NOMO-1 treated with DMSO at 0.1 percent for 48 hours (cell line): ENCODE measurements at regions not wholly inside any gene's neighbourhood (a gene's known extent, or its start where the extent isn't known, plus 50 kb on each side); places are given as distances from the start of the nearest gene placed in this dataset.
"Not testable (repeated sequence)": the region's sequence is repeated elsewhere in the genome, so short reads cannot be mapped to it uniquely, and the experiment has no call there.

Experiments used
- DNase-seq: peaks from one replicate; lab custom pipeline; 2025; ENCODE audit not compliant: unreplicated experiment; lab: John Stamatoyannopoulos, UW

DNA sequence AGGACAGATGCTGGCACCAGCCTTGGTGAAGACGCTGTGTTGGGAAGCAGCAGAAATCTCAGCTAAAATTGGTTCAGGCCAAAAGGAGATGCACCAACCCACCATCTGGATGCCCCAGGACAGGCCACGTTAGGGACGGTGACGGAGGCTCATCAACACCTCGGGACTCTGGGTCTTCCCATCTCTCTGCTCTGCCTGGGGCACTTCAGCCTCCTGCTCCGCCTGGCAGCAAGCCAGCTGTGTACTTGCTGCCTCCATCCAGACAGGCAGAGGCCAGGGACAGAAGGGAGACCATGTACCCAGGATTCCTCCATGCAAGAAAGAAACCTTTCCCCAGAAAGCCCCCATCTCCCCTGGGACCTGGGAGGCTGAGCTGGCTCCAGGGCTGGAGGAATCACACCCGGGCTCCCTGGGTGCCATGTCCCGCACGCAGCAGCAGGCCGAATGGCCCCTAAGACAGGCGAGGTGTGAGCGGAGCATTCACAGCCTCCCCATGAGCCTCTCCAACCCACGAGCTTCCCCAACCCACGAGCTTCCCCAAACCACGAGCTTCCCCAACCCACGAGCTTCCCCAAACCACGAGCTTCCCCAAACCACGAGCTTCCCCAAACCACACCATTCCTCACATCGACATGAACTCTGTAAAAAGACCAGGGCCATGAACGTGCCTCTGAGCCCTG lies 274.5 kb downstream of the C16orf95 start:
- no peak for DNase-seq

DNA sequence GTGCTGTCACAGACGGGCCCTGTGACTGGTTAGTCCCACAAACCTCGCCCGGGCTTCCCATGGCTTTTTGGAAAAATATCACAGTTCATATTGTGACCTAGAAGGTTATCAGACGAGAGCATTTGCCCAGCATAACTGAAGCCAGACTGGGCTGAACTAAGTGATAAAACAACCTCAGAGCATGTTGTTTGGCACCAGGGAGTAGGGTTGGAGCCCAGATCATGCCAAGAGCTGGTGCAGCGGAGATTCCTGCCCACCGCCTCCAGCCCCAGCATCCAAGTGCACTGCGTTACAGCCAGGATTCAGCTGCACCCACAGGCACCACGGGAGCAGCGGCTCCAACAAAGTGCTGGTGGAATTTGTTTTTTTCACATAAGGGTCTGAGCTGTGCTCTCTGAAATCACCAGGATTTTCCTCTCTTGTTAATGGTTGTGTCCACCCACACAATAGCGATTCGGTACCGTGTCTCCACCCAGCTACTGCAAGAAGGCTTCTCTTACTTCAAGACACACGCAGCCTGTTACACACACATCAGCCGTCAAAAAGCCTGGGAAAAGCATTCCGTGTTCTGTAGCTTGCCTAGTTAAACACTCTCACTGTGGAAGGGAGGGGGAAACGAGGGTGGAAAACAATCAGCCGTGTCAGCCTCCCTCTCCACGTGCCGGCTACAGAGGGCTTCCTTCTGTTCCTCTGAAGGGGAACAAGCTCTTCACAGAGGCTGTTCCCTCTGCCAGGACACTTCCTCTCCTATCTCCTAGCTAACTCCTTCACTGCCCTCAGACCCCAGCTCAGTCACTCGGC lies 273.8 kb downstream of the C16orf95 start:
- no peak for DNase-seq

DNA sequence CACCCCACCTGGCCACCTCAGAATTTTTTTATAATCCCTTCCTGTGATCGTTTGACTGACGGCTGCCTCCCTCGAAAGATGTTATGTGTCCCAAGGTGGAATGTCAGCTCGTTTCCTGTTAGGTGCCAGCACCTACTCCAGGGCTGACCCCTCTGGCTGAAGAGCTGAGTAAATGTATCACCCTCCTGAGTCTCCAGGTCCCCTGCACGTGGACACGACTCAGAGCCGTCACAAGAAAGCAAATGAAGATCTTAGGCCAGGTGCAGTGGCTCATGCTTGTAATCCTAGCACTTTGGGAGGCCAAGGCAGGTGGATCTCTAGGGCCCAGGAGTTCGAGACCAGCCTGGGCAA lies 273.2 kb downstream of the C16orf95 start:
- DNase-seq, result no peak

DNA sequence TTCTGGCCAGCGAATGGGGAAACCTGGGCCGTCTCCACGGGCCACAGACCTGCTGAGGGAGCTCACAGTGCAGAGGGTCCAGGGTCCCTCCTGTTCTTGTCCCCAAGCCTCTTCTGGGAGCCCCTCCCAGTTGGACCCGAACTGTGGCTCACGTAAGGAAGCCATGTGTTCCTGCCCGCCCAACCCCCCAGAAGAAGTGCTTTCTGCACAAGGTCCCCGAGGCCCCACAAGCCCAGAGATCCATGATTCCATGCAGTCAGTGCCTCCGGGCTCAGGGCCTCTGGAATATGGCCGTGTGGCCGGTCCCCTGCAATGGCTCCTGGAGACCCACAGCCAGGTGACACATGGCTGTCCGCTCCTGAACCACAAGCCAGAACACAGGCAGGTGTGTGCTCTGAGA lies 272.4 kb downstream of the C16orf95 start:
- DNase-seq, result no peak

DNA sequence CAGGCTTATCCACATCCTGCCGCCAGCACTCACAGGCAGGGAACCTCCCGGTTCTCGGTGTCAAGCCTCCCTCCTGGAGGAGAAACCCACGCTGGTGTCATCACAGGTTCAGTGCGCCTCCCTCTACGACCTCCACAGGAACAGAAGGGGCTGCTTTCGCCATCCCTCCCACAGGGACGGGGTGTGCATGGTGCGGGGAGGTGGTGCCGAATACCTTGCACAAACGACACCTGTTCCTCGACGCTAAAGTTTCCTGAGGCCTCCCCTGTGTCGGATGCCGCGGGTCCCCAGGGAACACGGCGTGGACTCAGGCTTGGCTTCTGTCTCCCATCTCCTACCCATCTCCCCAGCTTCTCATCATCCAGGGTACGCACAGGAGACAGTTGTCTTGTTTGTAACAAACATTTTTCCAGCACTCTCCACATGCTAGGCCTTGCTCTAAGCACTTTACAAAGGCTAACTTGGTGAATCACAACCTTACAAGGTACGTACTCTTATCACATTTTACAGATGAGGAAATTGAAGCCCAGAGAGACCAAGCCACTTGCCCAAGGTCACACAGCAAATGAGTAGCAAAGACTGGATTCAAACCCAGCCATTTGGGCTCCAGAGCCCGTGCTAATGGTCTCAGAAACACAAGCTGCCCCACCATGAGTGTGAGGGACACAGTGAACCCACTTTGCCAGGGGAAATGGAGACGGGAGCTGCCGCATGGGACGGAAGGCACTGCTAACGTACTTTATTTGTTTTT lies 271.6 kb downstream of the C16orf95 start:
- no peak for DNase-seq

DNA sequence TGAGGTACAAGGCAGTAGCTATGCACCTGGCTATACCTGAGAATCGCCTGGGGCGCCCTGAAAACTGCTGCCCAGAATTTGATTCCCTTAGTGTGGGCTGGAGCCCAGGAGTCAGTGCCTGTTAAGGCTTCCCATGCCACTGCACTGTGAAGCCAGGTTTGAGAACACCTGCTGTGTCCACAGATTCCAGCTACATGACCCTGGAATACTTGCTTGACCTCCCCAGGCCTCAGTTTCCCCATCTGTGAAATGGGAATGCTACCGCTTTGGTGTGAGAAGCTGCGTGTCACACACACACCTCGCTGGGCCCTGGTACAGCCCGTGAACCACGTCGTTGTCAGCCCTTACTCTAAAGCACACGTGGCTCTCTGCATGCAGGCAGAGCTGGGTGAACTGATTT lies 271.0 kb downstream of the C16orf95 start:
- no peak for DNase-seq

DNA sequence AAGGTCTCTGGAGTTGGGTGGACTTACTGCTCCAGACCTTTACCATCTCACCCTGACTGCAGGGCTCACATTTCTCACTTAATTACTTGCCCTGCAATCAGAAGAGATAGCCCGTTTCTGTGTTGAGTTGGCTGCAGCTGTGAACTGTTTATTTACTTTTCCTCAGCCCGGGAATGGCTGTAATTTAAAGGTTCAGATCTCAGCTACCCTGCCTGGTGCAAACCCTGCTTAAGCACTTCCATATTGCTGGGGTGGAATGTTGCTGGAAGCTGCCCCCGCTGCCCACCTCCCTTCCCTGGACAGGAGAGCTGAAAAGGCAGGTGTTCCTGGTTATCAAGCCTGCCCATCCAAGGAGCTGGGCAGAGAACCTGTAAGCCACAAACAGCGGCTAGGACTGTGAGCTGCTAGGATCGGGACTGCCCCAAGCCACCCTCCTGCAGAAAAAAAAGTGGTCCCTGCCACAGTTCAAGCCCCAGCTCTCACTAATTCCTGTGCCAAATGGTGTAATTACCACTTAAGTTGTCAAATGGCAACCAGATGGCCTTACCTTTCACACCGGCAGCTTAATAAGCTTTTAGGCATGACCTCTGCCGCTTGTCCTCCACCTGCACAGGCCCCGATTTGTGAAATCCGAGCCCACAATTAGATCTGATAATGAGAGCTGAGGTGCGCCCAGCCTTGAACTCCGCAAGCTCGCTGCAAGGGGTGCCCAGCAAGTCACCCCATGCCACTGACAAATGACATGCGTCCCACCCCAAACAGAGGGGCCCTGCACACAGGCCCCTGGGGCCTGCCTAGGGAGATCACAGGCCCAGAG lies 269.8 kb downstream of the C16orf95 start:
- no peak for DNase-seq

DNA sequence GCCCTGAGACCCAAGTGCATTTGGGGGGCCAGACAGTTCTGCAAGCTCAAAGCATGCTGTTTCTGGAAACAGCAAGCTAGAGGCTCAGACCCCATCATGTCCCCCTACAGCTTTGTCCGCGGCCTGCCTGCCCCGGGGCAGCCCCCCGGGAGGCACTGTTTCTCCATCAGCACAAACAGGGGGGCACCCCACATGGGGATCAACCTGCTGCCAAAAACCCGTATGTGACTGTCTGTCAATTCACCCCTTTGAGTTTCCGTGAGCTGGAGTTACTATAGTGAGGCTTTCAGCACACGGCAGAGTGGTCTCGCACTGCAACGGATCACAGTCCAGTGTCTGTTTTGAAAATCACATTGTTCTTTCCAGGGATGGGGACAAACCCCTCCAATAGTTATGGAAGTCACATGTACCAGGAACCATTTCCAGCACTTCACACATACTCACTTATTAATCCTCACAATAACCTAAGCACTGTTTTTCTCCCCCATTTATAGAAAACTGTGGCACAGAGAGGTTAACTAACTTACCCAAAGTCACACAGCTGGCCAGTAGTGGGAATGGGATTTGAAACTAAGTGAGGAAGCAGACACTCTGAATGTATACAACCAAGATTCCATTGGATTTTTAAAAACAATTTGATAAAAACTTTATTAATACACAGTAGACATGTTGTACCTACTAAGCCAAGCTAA lies 269.0 kb downstream of the C16orf95 start:
- DNase-seq, result no peak

DNA sequence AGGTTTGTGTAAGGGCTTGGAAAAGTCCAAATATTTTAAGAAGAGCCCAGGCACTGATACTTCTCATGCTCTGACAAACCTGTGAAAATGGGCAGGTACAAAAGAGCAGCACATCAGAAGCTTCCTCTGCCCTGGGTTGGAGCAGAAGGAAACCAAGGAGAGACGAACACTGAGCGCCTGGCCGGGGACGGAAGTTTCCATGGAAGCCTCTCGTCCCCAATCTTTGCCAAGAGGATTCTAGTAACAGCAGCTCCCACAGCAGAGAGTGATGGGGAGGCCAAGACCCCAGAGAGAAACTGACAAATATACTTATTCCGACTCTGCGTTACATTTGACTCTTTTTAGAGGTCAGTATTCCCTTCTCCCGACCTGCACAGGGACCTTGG lies 268.5 kb downstream of the C16orf95 start:
- no peak for DNase-seq

DNA sequence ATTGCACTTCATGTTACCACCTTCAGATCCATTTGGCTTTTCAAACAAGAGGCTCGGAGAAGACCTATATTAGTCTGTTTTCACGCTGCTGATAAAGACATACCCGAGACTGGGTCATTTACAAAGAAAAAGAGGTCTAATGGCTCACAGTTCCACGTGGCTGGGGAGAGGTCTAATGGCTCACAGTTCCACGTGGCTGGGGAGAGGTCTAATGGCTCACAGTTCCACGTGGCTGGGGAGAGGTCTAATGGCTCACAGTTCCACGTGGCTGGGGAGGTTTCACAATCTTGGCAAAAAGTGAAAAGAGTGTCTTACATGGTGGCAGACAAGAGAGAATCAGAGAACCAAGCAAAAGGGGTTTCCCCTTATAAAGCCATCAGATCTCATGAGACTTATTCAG lies 268.0 kb downstream of the C16orf95 start:
- not testable (repeated sequence) for DNase-seq

DNA sequence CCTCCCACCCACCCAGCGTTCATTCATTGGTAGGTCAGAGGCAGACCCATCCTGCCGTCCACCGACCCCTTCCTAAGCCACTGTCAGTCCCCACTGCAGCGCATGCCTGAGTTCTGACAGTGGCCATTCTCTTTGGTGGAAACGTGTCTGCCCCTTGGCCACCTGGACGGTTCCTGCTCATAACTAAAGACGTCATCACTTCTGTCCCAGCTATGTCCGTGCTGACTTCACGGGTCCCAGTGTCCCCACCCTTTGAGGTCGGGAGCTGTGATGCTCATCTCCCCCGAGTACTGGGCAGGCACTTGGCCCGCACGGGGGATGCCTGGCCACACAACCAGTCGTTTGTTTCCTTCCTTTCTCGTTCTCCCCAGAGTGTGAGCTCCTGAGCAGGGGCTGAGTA lies 267.1 kb downstream of the C16orf95 start:
- DNase-seq, result no peak

DNA sequence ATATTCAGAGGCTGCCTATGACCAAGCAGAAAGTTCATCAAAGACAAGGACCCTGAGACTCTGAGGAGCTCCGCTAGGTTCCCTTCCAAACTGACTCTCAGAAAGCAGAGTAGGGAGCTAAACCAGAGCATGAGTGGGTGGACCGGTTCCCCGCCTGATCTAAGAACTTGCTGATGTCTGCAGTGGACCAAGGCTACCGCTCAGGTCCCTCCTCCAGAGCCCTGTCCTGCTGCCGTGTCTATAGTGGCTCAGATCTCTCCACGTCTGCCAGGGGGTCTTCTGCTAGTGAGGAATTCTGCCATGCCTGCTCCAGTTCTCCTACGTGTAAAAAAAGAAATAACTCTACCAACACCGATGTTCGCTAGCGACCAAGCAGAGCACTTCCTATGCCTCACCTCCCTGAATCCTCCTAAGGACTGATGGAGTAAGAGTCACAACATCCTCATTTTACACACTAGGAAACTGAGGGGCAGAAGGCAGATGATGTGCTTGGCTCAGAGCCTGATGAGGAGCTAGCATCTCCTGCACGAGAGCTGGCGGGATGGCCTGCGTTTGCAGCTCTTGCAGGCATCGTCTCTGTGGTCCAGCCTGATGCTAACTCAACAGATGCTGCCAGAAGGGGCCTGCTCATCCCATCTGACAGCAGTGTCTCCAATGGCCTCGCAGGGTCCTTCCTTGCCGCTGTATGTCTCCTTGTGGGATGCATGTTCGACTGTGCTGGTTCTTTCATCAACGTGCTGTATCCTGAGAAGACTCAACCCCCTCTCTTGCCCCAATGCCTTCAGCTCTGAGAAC lies 265.5 kb downstream of the C16orf95 start:
- no peak for DNase-seq

DNA sequence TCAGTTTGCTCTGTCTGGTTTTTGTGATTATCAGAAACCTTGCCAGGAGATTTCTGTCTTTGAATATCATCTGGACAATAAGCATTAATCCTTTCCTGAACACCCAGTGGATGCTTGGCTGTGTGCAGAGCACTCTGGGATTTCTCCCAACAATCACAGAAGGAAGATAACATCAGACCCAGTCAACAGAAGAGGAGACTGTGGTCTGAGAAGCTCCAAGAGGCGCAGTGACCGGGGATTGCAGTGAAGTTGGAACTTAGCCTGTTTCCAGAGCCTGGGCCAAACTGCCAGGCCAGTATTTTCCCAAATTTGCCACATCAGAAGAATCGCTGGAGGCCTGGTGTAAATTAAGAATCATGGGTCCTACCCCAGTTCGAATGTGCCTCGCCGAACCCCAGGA lies 264.7 kb downstream of the C16orf95 start:
- no peak for DNase-seq

DNA sequence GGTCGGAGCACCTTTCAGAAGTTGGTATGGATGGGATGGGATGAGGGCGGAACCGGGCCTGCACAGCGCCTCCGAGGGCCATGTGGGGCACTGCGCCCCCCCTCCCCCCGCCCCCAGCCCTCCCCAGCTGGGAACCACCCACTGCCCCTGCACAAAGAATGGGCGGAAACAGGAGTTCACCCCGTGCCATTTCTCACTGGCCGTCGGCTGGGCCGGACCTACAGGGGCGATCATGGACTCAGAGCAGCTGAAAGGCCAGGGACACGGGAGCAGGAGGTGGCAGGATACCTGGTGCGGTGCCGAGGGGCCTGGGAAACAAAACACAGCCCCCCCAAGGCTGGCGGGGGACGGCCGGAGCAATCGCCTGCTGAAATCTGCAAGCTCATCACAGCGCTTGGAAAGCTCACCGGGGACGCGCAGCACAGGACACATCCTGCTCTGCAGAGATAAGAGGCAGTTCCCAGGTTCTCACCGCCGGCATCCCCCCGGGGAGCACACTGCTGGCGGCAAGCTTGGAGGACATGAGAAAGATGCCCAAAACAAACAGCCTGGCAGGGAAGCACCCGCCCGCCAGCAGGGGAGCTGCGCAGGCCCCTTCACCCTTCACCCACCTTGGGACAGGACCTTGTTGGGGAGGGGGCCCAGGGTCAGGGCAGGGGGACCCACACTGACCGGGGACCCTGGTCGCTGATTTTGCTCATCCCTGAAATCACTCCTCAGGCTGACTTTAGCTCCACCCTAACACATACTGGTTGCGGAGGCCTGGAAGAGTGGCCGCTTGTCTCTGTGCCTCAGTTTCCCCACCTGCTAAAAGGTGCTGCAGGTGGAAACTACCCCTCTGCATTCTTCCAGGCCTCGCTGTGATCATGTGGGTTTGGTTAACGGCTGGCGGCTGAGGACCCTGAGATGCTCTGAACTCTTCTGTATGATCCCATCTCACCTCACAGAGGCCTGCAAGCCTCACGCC lies 263.9 kb downstream of the C16orf95 start:
- DNase-seq, result no peak

DNA sequence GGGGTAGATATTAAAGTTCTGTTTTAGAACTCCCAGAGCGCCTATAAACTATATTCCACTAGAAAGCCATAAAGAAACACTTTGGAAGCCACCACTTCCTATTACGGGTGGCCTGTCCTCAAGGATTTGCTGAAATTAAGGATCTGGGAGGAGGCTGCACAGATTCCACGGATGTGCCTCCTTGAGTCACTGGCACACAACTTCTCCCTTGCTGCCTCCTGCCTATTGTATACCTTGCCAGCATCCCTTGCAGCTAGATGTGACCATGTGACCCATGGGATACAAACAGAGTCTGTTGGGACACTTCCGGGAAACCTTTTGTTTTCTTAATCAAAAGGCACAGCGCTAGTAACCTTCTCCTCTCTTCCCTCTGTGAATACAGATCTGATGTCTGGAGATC lies 263.0 kb downstream of the C16orf95 start:
- DNase-seq, result no peak

DNA sequence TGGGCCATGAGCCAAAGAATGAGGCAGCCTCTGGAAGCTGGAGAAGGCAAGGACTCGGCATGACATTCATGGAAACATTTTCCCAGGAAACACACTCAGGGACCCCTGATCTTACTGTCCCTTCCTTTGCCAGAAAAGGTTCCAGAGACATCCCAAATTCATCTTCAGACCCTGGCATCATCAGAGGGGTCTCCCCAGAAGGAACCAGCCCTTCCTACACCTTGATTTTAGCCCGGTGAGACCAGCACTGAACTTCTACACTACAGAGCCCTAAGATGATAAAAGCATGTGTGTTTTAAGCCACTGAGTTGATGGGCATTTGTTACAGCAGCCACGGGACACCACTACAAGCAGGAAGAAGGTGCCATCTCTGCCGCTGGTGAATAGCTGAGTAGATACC lies 262.3 kb downstream of the C16orf95 start:
- no peak for DNase-seq

DNA sequence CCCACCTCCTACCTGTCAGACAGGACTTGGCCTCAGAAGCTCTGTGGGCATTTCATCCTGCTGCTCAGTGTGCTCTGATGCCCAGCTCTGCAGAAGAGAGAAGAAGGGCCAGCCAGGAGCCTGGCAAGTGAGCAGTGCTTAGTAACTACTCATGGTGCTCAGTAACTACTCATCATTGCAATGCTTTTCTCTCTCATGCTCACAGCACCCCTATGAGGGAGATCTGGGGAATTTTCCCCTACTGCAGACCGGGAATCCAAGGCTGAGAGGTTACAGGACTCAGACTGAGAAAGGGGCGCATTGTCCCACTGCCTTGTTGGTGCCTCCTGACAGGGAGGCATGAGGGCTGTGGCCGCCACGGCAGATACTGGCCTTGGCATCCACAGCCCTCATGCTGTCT lies 261.1 kb downstream of the C16orf95 start:
- no peak for DNase-seq

DNA sequence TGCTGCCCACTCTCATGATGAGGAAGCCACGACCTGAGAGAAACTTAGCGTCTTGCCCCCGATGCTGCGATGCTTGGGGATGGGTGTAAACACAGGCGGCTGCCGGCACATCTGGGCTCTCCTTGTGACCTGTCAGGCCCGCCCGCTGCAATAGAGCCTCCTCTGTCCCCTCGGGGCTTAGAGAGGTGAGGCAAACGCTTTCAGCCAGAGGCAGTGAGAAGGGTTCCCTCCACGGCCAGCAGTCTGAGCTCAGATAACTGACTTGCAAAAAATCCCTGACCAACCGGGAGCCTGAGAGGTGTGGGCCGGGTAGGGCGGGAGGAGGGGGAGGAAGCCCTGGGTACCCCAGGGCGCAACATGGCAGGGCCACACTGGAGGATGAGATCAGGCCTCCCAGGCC lies 260.6 kb downstream of the C16orf95 start:
- DNase-seq, result no peak
